ENCODE measurements at regions not wholly inside any gene's neighbourhood (a gene's known extent, or its start where the extent isn't known, plus 50 kb on each side); places are given as distances from the start of the nearest gene placed in this dataset.

DNA sequence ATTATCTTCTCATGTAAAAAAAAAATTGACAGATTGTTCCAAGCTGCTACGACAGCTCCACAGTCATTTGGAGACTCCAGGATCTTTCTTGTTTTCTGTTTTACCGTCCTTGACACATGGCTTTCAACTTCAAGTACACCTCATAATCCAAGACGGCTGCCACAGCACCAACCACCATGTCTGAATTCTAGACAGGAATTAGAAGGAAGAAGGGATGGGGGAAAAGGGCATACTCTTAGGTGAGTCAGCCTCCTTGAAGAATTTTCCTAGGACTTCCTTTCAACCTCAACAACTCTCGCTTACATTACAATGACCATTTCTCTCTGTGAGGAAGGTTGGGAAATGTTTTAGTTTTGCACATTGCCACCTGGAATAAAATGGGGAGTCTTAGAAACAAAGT is 110.3 kb upstream of the TNR start:
- H3K4me3 ChIP-seq, result no peak overlapping the region
- no peak overlapping the region for H3K27ac ChIP-seq
- no peak for DNase-seq (ENCODE audit: low spot score)
- H3K4me1 ChIP-seq (replicated peaks), result no peaks in the 10 kb centered on the region
- intact Hi-C loops (cut with DNase I), result no loop called here
- WGBS, result 87% methylated on average over 4 of the region's 4 CpGs
- no peaks in the 10 kb centered on the region for H3K9me3 ChIP-seq
- no peak for TF ChIP-seq POLR2AphosphoS5 (IDR thresholded peaks at IDR 0.05)
- no peaks in the 10 kb centered on the region for H3K27me3 ChIP-seq (replicated peaks; ENCODE audit: insufficient read depth)
- H3K36me3 ChIP-seq, result no peaks in the 10 kb centered on the region

DNA sequence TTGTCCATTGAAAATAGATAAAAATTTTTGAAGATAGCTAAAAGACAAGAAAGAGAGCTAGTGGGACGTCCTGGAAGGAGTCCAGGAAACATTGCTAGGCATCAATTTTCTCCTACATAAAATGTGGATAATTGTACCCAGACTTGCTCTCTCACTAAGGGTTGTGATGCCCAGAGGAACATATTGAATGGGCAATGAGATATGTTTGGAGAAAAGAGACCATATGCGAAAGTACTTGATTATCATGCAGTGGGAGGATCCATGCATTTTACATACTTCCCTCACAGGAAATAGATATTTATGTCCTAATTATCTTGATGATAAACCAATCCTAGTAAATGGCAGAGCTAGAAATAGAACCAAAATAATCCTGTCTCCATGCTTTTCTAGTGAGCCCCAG is 108.4 kb upstream of the TNR start:
- TF ChIP-seq POLR2AphosphoS5 (IDR thresholded peaks at IDR 0.05) (no peak), POLR2A (IDR thresholded peaks at IDR 0.05) (no peak)
- TF ChIP-seq, protein P1, sequence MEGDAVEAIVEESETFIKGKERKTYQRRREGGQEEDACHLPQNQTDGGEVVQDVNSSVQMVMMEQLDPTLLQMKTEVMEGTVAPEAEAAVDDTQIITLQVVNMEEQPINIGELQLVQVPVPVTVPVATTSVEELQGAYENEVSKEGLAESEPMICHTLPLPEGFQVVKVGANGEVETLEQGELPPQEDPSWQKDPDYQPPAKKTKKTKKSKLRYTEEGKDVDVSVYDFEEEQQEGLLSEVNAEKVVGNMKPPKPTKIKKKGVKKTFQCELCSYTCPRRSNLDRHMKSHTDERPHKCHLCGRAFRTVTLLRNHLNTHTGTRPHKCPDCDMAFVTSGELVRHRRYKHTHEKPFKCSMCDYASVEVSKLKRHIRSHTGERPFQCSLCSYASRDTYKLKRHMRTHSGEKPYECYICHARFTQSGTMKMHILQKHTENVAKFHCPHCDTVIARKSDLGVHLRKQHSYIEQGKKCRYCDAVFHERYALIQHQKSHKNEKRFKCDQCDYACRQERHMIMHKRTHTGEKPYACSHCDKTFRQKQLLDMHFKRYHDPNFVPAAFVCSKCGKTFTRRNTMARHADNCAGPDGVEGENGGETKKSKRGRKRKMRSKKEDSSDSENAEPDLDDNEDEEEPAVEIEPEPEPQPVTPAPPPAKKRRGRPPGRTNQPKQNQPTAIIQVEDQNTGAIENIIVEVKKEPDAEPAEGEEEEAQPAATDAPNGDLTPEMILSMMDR (IDR thresholded peaks at IDR 0.05), result no peak
- no peak for DNase-seq (ENCODE audit: low spot score)
- Histone ChIP-seq H3K36me3 (no peaks in the 10 kb centered on the region), H3K27ac (no peak overlapping the region), H3K4me1 (replicated peaks) (no peaks in the 10 kb centered on the region), H3K27me3 (replicated peaks; ENCODE audit: insufficient read depth) (no peaks in the 10 kb centered on the region), H3K9me3 (no peaks in the 10 kb centered on the region), H3K4me3 (no peak overlapping the region)
- WGBS, result 90% methylated on average over 2 of the region's 2 CpGs
- intact Hi-C loops (cut with DNase I), result no loop called here

DNA sequence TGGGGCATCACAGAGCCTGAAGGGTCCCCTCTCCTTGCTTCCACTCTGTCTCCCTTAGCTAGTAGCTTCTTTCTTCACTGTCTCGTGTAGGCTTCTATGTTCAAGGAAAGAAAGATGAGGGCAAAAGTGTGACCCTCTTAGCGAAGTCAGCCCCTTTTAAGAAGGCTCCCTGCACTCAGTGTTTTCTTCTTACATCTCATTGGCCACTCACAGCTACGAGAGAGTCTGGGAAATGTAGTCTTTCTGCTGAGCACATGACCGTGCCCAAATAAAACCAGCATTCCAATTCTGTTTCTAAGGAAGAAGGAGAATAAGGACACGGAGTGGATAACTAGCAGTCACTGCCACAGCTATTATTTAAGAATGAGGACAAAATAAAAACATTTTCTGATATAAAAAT is 104.9 kb upstream of the TNR start:
- H3K27me3 ChIP-seq (replicated peaks; ENCODE audit: insufficient read depth), result no peaks in the 10 kb centered on the region
- DNase-seq (ENCODE audit: low spot score), result no peak
- intact Hi-C loops (cut with DNase I), result no loop called here
- WGBS, result 22% methylated on average over 5 of the region's 5 CpGs
- no peaks in the 10 kb centered on the region for H3K9me3 ChIP-seq
- no peak overlapping the region for H3K4me3 ChIP-seq
- no peaks in the 10 kb centered on the region for H3K4me1 ChIP-seq (replicated peaks)
- no peak overlapping the region for H3K27ac ChIP-seq
- no peaks in the 10 kb centered on the region for H3K36me3 ChIP-seq
- TF ChIP-seq, protein P1 (IDR thresholded peaks at IDR 0.05), result no peak
- no peak for TF ChIP-seq POLR2A (IDR thresholded peaks at IDR 0.05)
- TF ChIP-seq POLR2AphosphoS5 (IDR thresholded peaks at IDR 0.05), result no peak

DNA sequence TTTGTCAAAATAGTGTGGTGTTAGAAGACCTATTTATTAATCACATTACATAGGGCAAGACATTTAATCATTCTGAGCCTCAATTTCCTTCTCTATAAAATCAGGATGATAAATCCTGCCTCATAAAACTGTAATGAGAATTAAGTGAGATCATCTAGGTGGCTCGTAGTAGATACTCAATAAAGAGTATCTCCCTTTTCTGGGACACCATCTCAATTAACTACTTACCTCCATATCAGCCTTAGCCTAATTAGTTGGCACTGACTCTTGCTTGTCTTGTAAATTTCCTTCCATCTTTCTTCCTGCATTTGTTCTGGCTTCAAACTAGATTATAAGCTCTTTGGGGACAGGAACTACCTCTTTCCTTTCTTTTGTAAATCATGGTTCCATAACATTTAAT is 102.6 kb upstream of the TNR start:
- no peaks in the 10 kb centered on the region for H3K36me3 ChIP-seq
- H3K27me3 ChIP-seq (replicated peaks; ENCODE audit: insufficient read depth), result no peaks in the 10 kb centered on the region
- no peak overlapping the region for H3K27ac ChIP-seq
- no peaks in the 10 kb centered on the region for H3K9me3 ChIP-seq
- no peaks in the 10 kb centered on the region for H3K4me1 ChIP-seq (replicated peaks)
- intact Hi-C loops (cut with DNase I), result no loop called here
- WGBS, result 30% methylated on average over 1 of the region's 1 CpG
- DNase-seq (ENCODE audit: low spot score), result no peak
- H3K4me3 ChIP-seq, result no peak overlapping the region
- no peak for TF ChIP-seq POLR2A (IDR thresholded peaks at IDR 0.05)
- TF ChIP-seq, protein P1 (IDR thresholded peaks at IDR 0.05), result no peak
- TF ChIP-seq POLR2AphosphoS5 (IDR thresholded peaks at IDR 0.05), result no peak

DNA sequence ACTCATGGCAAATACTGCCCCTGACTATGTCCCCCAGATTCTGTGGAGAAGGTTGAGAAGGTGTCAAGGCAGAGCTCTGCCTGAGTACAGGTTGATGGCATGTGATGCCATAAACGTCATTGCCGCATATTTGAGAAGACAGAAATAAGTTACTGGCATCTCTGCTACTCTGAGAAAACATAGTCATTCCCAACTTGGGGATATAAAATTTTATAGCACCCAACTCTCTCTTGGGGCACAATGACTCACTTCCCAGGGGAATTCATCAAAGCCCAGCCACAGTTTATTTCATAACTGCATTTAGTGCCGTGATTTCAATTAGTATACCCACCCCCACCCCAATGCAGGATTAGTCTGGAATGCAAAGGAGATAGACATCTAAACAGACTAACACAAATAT is 101.9 kb upstream of the TNR start:
- no peaks in the 10 kb centered on the region for H3K36me3 ChIP-seq
- WGBS, result 15% methylated on average over 3 of the region's 3 CpGs
- no peaks in the 10 kb centered on the region for H3K9me3 ChIP-seq
- TF ChIP-seq POLR2A (IDR thresholded peaks at IDR 0.05) (no peak), POLR2AphosphoS5 (IDR thresholded peaks at IDR 0.05) (no peak)
- TF ChIP-seq, protein P1 (IDR thresholded peaks at IDR 0.05), result no peak
- H3K27me3 ChIP-seq (replicated peaks; ENCODE audit: insufficient read depth), result no peaks in the 10 kb centered on the region
- intact Hi-C loops (cut with DNase I), result no loop called here
- no peaks in the 10 kb centered on the region for H3K4me1 ChIP-seq (replicated peaks)
- no peak for DNase-seq (ENCODE audit: low spot score)
- H3K27ac ChIP-seq, result no peak overlapping the region
- H3K4me3 ChIP-seq, result no peak overlapping the region

Measured in prostate gland (tissue), 2 donors.